H1 (cell line): ENCODE measurements at regions not wholly inside any gene's neighbourhood (a gene's known extent, or its start where the extent isn't known, plus 50 kb on each side); places are given as distances from the start of the nearest gene placed in this dataset.
"Not testable (repeated sequence)": the region's sequence is repeated elsewhere in the genome, so short reads cannot be mapped to it uniquely, and the experiment has no call there.

Experiments used
- FOSL1 ChIP-seq: IDR thresholded peaks from 2 replicates; pipeline ENCODE4 v1.6.1; 2011; ENCODE audit warnings: mild to moderate bottlenecking, low read depth, low read length, moderate library complexity; ENCODE audit not compliant: insufficient read depth
- NANOG ChIP-seq: IDR thresholded peaks from 2 replicates; pipeline ENCODE4 v1.6.1; 2011; ENCODE audit warnings: low read length, low read depth, mild to moderate bottlenecking, inconsistent platforms; ENCODE audit not compliant: insufficient read depth, poor library complexity, severe bottlenecking
- TF ChIP-seq, protein P1 (sequence below), 3 experiments: IDR thresholded peaks; 1 replicate in 2 of 3; 2 replicates in 1 of 3; pipeline versions ENCODE4 v1.5.1 to v1.6.1; 2011; ENCODE audit warnings: low read length in 3 of 3, mild to moderate bottlenecking in 3 of 3, inconsistent platforms in 2 of 3, low read depth in 1 of 3, moderate library complexity in 1 of 3; ENCODE audit not compliant: insufficient read depth in 1 of 3; ENCODE audit errors: control extremely low read depth in 1 of 3

DNA sequence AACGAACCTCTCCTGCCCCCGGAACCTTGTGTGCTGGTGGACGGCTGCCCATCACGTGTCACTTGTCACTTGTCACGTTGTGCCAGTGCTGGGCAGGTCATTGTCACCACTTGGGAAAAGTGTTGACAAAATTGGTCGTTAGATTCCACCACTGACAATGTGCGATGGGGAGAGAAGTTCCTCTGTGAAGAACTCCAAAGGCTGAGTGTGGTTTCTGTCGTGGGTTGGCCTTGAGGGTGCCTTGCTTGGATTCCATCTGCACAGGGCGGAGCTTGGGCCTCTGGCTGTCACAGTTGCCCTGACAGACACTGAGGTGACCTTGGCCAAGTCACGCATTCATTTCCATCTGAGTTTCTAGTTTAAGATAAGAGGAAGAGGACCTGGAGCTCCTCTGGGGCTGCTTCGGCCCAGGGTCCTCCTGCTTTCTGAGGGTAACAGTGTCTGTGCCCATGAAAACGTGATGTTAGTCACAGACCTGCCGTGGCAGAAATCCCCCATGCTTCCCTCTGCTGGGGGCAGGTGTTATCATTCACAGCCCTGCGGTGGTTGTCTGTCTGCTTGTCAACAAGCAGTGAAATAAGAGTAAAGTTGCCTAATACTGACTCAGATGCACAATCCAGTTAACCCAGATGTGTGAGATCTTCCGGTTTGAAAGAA is 133.6 kb downstream of the LAT start:
- TF ChIP-seq, protein P1, sequence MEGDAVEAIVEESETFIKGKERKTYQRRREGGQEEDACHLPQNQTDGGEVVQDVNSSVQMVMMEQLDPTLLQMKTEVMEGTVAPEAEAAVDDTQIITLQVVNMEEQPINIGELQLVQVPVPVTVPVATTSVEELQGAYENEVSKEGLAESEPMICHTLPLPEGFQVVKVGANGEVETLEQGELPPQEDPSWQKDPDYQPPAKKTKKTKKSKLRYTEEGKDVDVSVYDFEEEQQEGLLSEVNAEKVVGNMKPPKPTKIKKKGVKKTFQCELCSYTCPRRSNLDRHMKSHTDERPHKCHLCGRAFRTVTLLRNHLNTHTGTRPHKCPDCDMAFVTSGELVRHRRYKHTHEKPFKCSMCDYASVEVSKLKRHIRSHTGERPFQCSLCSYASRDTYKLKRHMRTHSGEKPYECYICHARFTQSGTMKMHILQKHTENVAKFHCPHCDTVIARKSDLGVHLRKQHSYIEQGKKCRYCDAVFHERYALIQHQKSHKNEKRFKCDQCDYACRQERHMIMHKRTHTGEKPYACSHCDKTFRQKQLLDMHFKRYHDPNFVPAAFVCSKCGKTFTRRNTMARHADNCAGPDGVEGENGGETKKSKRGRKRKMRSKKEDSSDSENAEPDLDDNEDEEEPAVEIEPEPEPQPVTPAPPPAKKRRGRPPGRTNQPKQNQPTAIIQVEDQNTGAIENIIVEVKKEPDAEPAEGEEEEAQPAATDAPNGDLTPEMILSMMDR (IDR thresholded peaks at IDR 0.05; ENCODE audit: control extremely low read depth in 1 of 3, insufficient read depth in 1 of 3, low read depth in 1 of 3, low read length in 3 of 3) = not testable (repeated sequence)
- TF ChIP-seq NANOG, FOSL1: not testable (repeated sequence)
